ENCODE measurements at regions not wholly inside any gene's neighbourhood (a gene's known extent, or its start where the extent isn't known, plus 50 kb on each side); places are given as distances from the start of the nearest gene placed in this dataset.

DNA sequence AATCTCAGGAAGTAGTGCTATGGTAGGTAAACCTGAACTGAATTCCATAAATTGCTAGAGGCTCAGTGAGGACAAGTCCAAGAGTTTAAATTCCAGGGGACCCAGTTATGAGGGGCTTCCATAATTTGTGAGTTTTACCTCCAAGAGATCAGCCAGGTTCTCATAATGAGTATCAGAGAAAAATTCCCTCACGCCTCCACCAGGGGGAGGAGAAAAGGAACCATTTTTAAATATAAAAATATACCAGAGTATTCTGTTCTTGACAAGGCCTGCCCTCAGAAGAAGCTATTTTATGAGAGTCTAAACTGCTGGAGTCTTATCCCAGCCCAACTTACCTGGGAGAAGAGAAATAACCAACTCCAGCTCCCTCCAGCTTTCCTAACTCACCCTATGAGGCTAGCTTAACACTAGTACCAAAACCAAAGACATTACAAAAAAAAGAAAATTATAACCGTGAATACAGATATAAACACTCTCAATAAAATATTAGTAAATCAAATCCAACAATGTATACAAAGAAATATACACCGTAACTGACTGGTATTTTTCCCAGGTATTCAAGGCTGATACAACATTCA is 158.7 kb downstream of the TFAP2A start:
- peak; percentile 49 for TF ChIP-seq CTCF (IDR thresholded peaks at IDR 0.05; ENCODE audit: insufficient read depth, low read depth, low read length)
- TF ChIP-seq EZH2 (IDR thresholded peaks at IDR 0.05; ENCODE audit: insufficient read depth, low read length) = no peak
